Right lobe of liver (tissue), 6 donors: ENCODE measurements at regions not wholly inside any gene's neighbourhood (a gene's known extent, or its start where the extent isn't known, plus 50 kb on each side); places are given as distances from the start of the nearest gene placed in this dataset.

Experiments used
- ATAC-seq, 4 donors: fragments of 200-7000 bp; cut with Tn5 transposase; one replicate each; pipeline ENCODE4 v1.9.1; 2020; ENCODE audit warnings: mild to moderate bottlenecking in 4 of 4, moderate library complexity in 4 of 4
- DNase-seq, 3 donors: peaks; one replicate each; pipeline ENCODE4 v3.0.0-alpha.2; 2020
- H3K27ac ChIP-seq, 3 donors: fragments of 200-600 bp; one replicate each; pipeline ENCODE4 v1.8.0; 2022
- H3K27me3 ChIP-seq, 2 donors: fragments of 200-600 bp; one replicate each; pipeline ENCODE4 v1.8.0; 2022
- H3K36me3 ChIP-seq, 4 donors: fragments of 200-600 bp; sonication (generic) in 1 of 4; one replicate each; pipeline versions ENCODE4 v1.5.1 to v1.8.0; 2017 to 2022; ENCODE audit warnings: control low read depth in 1 of 4
- H3K4me1 ChIP-seq, 4 donors: fragments of 200-600 bp; sonication (generic) in 1 of 4; one replicate each; pipeline versions ENCODE4 v1.5.1 to v1.8.0; 2017 to 2022; ENCODE audit warnings: control low read depth in 1 of 4
- H3K4me3 ChIP-seq, 3 donors: fragments of 200-600 bp; one replicate each; pipeline ENCODE4 v1.8.0; 2022
- H3K9me3 ChIP-seq, 4 donors: fragments of 200-600 bp; sonication (generic) in 1 of 4; one replicate each; pipeline versions ENCODE4 v1.5.1 to v1.8.0; 2017 to 2022; ENCODE audit warnings: control low read depth in 1 of 4
- POLR2A ChIP-seq: fragments of 450-650 bp; IDR thresholded peaks from one replicate; pipeline ENCODE4 v1.6.1; 2017; ENCODE audit warnings: antibody characterized with exemption, mild to moderate bottlenecking
- WGBS: methylation state at CpG from one replicate; pipeline ENCODE4 v1.1.6; 2018; ENCODE audit warnings: low coverage, low lambda C conversion rate; ENCODE audit not compliant: insufficient coverage; ENCODE audit errors: missing lambda C conversion rate; 5-methylcytosine and 5-hydroxymethylcytosine counted together
- intact Hi-C, 2 donors: fragments of 100-400 bp; cut with DNase I; formaldehyde crosslinking; loops; one replicate each; pipeline versions ENCODE4 v1.11.2 to v1.14.1; 2022
- TF ChIP-seq, protein P1 (sequence below), 4 donors: fragments of 200-600 bp in 3 of 4; fragments of 450-650 bp in 1 of 4; IDR thresholded peaks; one replicate each; pipeline versions ENCODE4 v1.5.1 to v1.8.0; 2016 to 2022; ENCODE audit warnings: antibody characterized with exemption in 4 of 4, mild to moderate bottlenecking in 2 of 4
- donor health status: DM: no; HTN: yes; CAD: no.
- donor health status: DM: no; HTN: no; CAD: no.
- donor health status: DM: no; HTN: no; CAD: no.
- donor health status: DM: no; HTN: yes; CAD: no.
- donor health status: DM: no; HTN: yes; CAD: no.

DNA sequence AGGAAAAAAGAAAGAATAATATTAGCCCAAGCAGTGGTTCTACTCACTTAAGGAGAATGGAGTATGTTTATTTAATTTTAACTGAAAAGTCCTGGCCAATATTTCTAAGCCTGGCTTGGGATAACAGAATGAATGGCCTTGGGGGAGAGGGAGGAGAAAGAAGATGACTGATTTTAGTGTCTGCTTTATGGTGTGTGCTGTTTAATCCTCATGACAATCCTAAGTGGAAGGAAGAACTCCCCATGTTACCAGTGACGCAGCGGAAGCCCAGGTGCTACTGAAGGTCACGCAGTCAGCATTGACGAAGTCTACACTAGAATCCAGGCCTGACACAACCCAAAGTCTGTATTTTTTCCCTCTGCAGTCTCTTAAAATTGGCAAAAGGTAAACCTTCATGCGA, 50.5 kb downstream of the PALM2AKAP2 start:
- DNase-seq, result no peak
- WGBS, result 100% methylated on average over 2 of the region's 5 CpGs

DNA sequence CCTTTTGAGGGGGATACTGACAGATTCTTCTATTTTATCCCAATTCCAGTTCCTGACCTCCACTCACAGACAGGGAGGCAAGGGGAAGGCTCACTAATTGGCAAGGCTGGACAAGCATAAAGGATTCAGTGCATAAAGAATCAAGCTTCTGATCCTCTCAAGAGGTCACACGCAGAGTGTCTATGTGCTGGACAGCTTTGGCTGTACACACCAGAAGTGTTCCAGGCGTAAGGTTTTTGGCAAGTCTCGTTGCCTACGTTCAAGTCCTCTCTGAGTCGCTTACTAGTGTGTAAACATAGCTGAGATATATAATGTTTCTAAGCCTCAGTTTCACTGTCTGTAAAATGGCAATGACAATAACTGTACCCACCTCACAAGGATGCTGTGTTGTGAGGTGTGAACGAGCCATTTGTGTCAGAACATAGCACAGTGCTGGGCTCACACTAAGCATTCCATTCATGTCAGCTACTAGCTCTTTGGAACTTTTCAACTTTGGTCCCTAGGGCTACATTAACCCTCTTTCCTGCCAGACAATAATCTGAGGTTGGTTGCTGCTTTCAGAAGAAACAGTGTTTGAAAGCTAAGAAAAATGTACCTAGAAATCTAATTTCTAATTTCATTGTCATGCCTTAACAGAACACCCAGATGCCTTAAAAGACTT, 52.1 kb downstream of the PALM2AKAP2 start:
- H3K36me3 ChIP-seq, result no peaks in the 10 kb centered on the region
- no peaks in the 10 kb centered on the region for H3K27me3 ChIP-seq
- 80% methylated on average over 2 of the region's 6 CpGs for WGBS
- H3K27ac ChIP-seq, result no peak overlapping the region
- H3K9me3 ChIP-seq, result no peaks in the 10 kb centered on the region
- H3K4me3 ChIP-seq, result no peak overlapping the region
- intact Hi-C loops, result no loop called here
- TF ChIP-seq, protein P1, sequence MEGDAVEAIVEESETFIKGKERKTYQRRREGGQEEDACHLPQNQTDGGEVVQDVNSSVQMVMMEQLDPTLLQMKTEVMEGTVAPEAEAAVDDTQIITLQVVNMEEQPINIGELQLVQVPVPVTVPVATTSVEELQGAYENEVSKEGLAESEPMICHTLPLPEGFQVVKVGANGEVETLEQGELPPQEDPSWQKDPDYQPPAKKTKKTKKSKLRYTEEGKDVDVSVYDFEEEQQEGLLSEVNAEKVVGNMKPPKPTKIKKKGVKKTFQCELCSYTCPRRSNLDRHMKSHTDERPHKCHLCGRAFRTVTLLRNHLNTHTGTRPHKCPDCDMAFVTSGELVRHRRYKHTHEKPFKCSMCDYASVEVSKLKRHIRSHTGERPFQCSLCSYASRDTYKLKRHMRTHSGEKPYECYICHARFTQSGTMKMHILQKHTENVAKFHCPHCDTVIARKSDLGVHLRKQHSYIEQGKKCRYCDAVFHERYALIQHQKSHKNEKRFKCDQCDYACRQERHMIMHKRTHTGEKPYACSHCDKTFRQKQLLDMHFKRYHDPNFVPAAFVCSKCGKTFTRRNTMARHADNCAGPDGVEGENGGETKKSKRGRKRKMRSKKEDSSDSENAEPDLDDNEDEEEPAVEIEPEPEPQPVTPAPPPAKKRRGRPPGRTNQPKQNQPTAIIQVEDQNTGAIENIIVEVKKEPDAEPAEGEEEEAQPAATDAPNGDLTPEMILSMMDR (IDR thresholded peaks at IDR 0.05), result no peak
- TF ChIP-seq POLR2A, result no peak
- ATAC-seq (no peak), DNase-seq (no peak)
- H3K4me1 ChIP-seq, result peaks cover 0 to 11% (median 0%) of the 10 kb centered on the region in 4 donors

More for the DNA sequence above, 50.5 kb downstream of the PALM2AKAP2 start:
- no peak for TF ChIP-seq POLR2A
- TF ChIP-seq, protein P1 (IDR thresholded peaks at IDR 0.05), result no peak
- no peak for ATAC-seq
- Histone ChIP-seq H3K27ac (no peak overlapping the region), H3K4me1 (peaks cover 0 to 11% (median 0%) of the 10 kb centered on the region in 4 donors), H3K36me3 (no peaks in the 10 kb centered on the region), H3K9me3 (no peaks in the 10 kb centered on the region), H3K4me3 (no peak overlapping the region), H3K27me3 (no peaks in the 10 kb centered on the region)
- intact Hi-C loops, result no loop called here

DNA sequence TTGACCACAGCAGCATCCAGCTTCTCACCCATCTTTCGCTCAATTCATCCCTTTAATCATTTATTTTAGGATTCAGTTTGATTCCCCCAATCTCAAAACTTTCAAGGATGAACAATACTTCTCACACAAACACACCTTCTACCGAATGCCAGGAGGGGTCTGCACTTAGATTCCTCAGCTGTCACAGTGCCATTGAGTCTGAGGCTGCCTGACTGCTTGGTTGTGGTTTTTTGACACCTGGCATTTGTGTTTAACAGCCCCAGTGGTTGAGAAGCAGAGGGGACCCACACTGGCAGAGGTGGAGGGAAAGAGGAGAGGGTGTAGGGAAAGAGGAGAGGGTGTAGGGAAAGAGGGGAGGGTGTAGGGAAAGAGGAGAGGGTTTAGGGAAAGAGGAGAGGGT, 54.9 kb downstream of the PALM2AKAP2 start:
- intact Hi-C loops, result no loop called here
- WGBS, result 81% methylated on average over 2 of the region's 2 CpGs
- H3K36me3 ChIP-seq, result no peaks in the 10 kb centered on the region
- H3K9me3 ChIP-seq, result no peaks in the 10 kb centered on the region
- H3K4me1 ChIP-seq, result peaks cover 0 to 5% (median 0%) of the 10 kb centered on the region in 4 donors
- H3K4me3 ChIP-seq, result no peak overlapping the region
- no peak for TF ChIP-seq POLR2A
- TF ChIP-seq, protein P1 (IDR thresholded peaks at IDR 0.05), result no peak
- H3K27me3 ChIP-seq, result no peaks in the 10 kb centered on the region
- H3K27ac ChIP-seq, result no peak overlapping the region
- DNase-seq (no peak), ATAC-seq (no peak)

DNA sequence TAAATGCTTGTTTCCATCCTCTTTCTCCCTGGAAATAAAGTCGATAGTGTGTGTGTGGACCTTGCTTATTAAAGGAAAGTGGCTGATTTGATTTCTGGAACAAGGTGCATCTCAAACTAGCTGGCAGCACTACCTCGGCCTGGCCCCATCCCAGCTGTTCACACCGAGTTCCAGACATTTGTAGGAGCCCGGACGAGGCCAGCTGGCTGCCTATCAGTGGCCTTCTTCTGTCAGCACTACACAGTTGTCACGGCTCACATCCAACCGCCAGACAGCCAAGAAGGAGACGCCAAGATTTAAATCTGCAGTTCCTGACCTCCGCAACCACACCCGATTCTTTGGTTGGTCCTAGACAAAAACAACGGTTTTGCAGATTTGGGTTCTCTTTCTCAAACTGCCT, 63.6 kb downstream of the PALM2AKAP2 start:
- intact Hi-C loops, result no loop called here
- 53% methylated on average over 7 of the region's 11 CpGs for WGBS
- H3K4me3 ChIP-seq, result no peak overlapping the region
- no peak overlapping the region for H3K27ac ChIP-seq
- peak; percentile 53 to 90 (median 88) for DNase-seq
- H3K4me1 ChIP-seq, result peaks cover 0 to 5% (median 0%) of the 10 kb centered on the region in 4 donors
- no peaks in the 10 kb centered on the region for H3K9me3 ChIP-seq
- peak; percentile 76 to 99 (median 90) for ATAC-seq
- H3K27me3 ChIP-seq, result no peaks in the 10 kb centered on the region
- H3K36me3 ChIP-seq, result no peaks in the 10 kb centered on the region
- TF ChIP-seq, protein P1 (IDR thresholded peaks at IDR 0.05), result no peak
- no peak for TF ChIP-seq POLR2A
